LNCaP clone FGC (cell line): ENCODE measurements at regions not wholly inside any gene's neighbourhood (a gene's known extent, or its start where the extent isn't known, plus 50 kb on each side); places are given as distances from the start of the nearest gene placed in this dataset.

Experiments used
- DNase-seq: peaks from one replicate; pipeline ENCODE4 v3.0.0-alpha.2; 2011; ENCODE audit warnings: low read depth
- H3K4me3 ChIP-seq: 2 replicates; pipeline ENCODE4 v1.5.1; 2011; ENCODE audit warnings: mild to moderate bottlenecking, low read depth, low read length, control low read depth
- TF ChIP-seq, protein P1 (sequence below): IDR thresholded peaks from 2 replicates; pipeline ENCODE4 v1.5.1; 2012; ENCODE audit warnings: mild to moderate bottlenecking; ENCODE audit not compliant: control insufficient read depth, insufficient read depth; ENCODE audit errors: extremely low read depth

DNA sequence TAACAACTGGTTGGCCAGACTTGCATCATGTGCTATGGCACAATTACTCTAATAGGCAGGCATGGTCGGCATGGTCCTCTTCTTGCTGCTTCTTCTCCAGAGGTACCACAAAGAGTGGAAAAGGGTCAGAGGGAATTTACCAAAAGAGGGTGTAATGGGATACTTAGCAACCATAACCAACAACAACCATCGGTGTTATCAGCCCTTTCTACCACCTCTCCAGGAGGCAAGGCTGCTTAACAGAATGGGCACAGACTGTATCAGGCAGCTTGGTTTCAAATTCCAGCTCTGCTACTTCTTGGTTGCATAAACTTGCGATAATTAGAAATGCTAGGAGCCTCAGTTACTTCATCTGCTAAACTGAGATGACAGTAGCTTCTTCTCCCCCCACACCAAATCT lies 284.6 kb upstream of the CRBN start:
- DNase-seq: no peak
- TF ChIP-seq, protein P1, sequence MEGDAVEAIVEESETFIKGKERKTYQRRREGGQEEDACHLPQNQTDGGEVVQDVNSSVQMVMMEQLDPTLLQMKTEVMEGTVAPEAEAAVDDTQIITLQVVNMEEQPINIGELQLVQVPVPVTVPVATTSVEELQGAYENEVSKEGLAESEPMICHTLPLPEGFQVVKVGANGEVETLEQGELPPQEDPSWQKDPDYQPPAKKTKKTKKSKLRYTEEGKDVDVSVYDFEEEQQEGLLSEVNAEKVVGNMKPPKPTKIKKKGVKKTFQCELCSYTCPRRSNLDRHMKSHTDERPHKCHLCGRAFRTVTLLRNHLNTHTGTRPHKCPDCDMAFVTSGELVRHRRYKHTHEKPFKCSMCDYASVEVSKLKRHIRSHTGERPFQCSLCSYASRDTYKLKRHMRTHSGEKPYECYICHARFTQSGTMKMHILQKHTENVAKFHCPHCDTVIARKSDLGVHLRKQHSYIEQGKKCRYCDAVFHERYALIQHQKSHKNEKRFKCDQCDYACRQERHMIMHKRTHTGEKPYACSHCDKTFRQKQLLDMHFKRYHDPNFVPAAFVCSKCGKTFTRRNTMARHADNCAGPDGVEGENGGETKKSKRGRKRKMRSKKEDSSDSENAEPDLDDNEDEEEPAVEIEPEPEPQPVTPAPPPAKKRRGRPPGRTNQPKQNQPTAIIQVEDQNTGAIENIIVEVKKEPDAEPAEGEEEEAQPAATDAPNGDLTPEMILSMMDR: no peak
- no peak overlapping the region for H3K4me3 ChIP-seq

DNA sequence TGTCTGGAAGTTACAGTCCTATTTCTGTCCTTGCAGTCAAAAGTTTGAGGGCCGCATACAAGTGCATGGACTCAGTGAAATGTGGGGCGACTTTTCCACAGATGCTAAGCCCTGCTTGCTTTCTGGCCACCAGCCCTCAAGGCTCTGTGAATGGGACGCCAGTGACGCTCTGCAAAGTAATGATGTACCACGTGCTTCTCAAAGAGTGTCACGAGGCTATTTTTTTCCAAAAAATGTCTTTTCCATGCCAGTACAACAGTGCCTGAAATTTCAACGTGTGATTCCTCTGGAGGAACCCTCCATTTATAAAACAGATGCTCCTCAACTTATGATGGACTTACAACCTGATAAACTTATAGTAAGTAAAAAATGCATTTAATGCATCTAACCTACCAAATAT lies 281.8 kb upstream of the CRBN start:
- TF ChIP-seq, protein P1: no peak
- DNase-seq: no peak
- no peak overlapping the region for H3K4me3 ChIP-seq

DNA sequence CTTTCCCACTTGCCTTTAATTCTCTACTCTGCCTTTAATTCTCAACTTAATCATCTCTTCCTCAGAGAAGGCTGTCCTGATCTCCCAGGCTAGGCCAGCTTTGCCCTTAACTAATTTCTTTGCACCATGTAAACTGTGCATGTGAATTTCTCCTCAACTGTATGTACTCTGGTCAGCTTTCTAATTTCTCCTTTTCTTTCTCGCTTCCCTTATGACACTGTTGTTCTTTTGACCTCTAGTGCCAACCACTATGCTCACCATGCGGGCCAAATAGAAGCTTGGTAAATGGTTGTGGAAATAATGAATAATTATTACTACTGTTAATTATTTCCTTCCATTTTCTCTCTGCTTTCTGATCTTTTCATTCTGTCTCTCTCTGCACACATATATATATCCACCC lies 269.0 kb upstream of the CRBN start:
- H3K4me3 ChIP-seq: no peak overlapping the region
- DNase-seq: no peak
- TF ChIP-seq, protein P1: no peak

DNA sequence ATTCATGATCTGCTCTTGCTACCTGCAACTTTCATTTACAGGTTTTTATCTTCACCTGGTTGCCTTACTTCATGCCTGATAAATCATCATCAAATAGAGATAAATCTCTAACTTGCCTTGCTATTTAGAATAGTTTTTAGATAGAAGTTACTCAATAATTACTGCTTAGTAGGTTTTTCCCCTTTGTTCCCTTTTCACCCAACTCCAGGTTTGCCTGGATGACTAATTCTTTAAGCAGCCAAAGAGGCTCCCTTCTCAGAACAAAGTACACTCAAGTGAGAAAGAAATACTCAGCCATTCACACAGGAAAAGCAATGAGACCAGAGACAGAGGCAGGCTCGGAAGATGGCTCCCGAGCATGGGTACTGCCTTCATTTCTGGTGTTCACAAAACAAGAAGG lies 268.1 kb upstream of the CRBN start:
- TF ChIP-seq, protein P1: no peak
- DNase-seq: no peak
- no peak overlapping the region for H3K4me3 ChIP-seq

DNA sequence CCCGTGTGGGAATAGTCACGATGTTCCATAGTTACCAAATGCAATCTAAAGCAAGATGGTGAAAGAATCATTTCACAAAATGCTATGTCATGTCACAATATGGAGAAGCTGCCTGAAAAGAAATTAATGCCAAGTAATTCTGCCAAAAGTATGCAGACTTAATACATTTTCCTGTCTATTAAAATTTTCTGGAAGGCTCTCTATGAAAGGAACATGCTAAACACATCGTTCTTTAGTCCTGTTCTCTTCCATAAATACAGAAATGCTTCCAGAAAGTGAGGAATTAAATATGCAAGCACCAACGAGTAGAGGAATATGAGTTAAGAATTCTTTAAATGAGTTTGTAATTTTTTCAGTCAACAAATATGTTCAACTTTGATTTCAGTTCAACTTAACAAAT lies 266.8 kb upstream of the CRBN start:
- DNase-seq: no peak
- TF ChIP-seq, protein P1: no peak

DNA sequence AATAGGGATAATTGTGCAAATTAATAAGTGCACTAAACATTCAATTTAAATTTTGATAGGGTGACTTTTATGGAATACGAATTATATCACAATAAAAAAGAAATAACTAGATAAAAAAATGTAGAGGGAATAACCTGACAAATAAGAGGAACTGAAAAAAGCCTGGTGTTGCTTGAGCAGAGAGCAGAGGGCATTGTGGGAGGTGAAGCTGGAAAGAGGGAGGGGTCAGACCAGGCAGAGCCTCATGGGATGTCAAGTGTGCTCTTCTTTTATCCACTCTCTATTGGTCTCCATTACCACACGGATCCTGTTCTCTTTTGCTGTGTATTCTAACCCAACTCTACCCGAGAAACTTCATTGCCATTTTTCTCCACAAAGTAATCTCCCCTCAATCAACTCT lies 264.0 kb upstream of the CRBN start:
- no peak for DNase-seq
- TF ChIP-seq, protein P1: no peak
- no peak overlapping the region for H3K4me3 ChIP-seq

More for the DNA sequence above, 266.8 kb upstream of the CRBN start:
- no peak overlapping the region for H3K4me3 ChIP-seq

DNA sequence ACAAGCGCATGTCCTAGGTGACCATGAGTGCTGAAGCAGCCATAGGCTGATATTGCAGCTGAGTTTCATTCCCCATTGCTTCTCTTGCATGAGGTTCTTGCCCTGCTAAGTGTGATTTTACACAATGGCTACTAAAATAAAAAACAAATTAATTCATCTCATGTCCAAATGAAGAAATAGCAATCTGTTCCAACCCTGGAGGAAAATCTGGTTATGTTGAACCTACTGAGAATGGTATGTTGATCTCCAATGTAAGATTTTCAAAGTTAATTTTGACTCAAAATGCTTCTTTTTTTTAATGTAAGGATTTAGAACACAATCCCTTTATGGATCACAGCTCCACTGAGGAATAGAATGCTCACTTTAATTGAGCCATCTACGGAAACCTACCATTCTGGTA lies 254.2 kb upstream of the CRBN start:
- no peak for DNase-seq
- H3K4me3 ChIP-seq: no peak overlapping the region
- TF ChIP-seq, protein P1: no peak
